Activated CD4-positive, alpha-beta T cell treated with anti-CD3 and anti-CD28 coated beads, Interleukin-2, amount 10 ng/mL, durations not matched to agents 24 days and 14 days (primary cell): ENCODE measurements at regions not wholly inside any gene's neighbourhood (a gene's known extent, or its start where the extent isn't known, plus 50 kb on each side); places are given as distances from the start of the nearest gene placed in this dataset.

Source experiments
- DNase-seq: peaks from one replicate; pipeline ENCODE4 v3.0.0; 2022
- H3K27ac Mint-ChIP-seq: one replicate; pipeline ENCODE4 v1.8.0; 2022; ENCODE audit warnings: mild to moderate bottlenecking, mixed read lengths
- H3K27me3 Mint-ChIP-seq: one replicate; pipeline ENCODE4 v1.8.0; 2022; ENCODE audit warnings: mixed read lengths
- H3K36me3 Mint-ChIP-seq: one replicate; pipeline ENCODE4 v1.8.0; 2022; ENCODE audit warnings: low read depth, mild to moderate bottlenecking, mixed read lengths
- H3K4me1 Mint-ChIP-seq: one replicate; pipeline ENCODE4 v1.8.0; 2021; ENCODE audit warnings: mixed read lengths
- H3K4me3 Mint-ChIP-seq: one replicate; pipeline ENCODE4 v1.8.0; 2022; ENCODE audit warnings: mild to moderate bottlenecking, moderate library complexity, mixed read lengths
- H3K9me3 Mint-ChIP-seq: one replicate; pipeline ENCODE4 v1.8.0; 2021; ENCODE audit warnings: mixed read lengths
- intact Hi-C: fragments of 100-400 bp; cut with micrococcal nuclease; formaldehyde crosslinking; loops from one replicate; pipeline ENCODE4 v1.15.1; 2023

- H3K9me3 Mint-ChIP-seq, result peaks cover 5% of the 10 kb centered on the region
- no peak overlapping the region for H3K27ac Mint-ChIP-seq
- intact Hi-C loops, result no loop called here
- no peak overlapping the region for H3K4me3 Mint-ChIP-seq
- peaks cover 1% of the 10 kb centered on the region for H3K27me3 Mint-ChIP-seq
- DNase-seq, result no peak
- no peaks in the 10 kb centered on the region for H3K4me1 Mint-ChIP-seq
- H3K36me3 Mint-ChIP-seq, result no peaks in the 10 kb centered on the region
These were observed 100.4 kb upstream of the PPFIA2 start for GRCh38 chr12:81859521-81859920.

GRCh38 chr12:81843599-81843998, 84.4 kb upstream of the PPFIA2 start:
- no peak overlapping the region for H3K4me3 Mint-ChIP-seq
- no peaks in the 10 kb centered on the region for H3K27me3 Mint-ChIP-seq
- no peaks in the 10 kb centered on the region for H3K4me1 Mint-ChIP-seq
- DNase-seq, result no peak
- no peaks in the 10 kb centered on the region for H3K36me3 Mint-ChIP-seq
- H3K27ac Mint-ChIP-seq, result no peak overlapping the region
- H3K9me3 Mint-ChIP-seq, result no peaks in the 10 kb centered on the region
- intact Hi-C loops, result no loop called here

- no peak for DNase-seq
- intact Hi-C loops, result no loop called here
- Mint-ChIP-seq H3K27ac (no peak overlapping the region), H3K36me3 (no peaks in the 10 kb centered on the region), H3K4me3 (no peak overlapping the region), H3K27me3 (no peaks in the 10 kb centered on the region), H3K9me3 (no peaks in the 10 kb centered on the region), H3K4me1 (peaks cover 3% of the 10 kb centered on the region)
These were observed 76.6 kb upstream of the PPFIA2 start for GRCh38 chr12:81835783-81836182.

GRCh38 chr12:81819991-81820633, 61.0 kb upstream of the PPFIA2 start:
- Mint-ChIP-seq H3K4me3 (no peak overlapping the region), H3K9me3 (no peaks in the 10 kb centered on the region), H3K36me3 (no peaks in the 10 kb centered on the region), H3K27ac (no peak overlapping the region), H3K27me3 (no peaks in the 10 kb centered on the region), H3K4me1 (peaks cover 7% of the 10 kb centered on the region)
- no peak for DNase-seq
- intact Hi-C loops, result no loop called here

- no peak for DNase-seq
- intact Hi-C loops, result no loop called here
- no peak overlapping the region for H3K27ac Mint-ChIP-seq
- H3K27me3 Mint-ChIP-seq, result peaks cover 4% of the 10 kb centered on the region
- H3K9me3 Mint-ChIP-seq, result peaks cover 6% of the 10 kb centered on the region
- H3K4me1 Mint-ChIP-seq, result peaks cover 5% of the 10 kb centered on the region
- H3K36me3 Mint-ChIP-seq, result no peaks in the 10 kb centered on the region
- no peak overlapping the region for H3K4me3 Mint-ChIP-seq
These were observed 56.5 kb upstream of the PPFIA2 start for GRCh38 chr12:81815611-81816010.

GRCh38 chr12:81811778-81812125, 52.6 kb upstream of the PPFIA2 start:
- H3K27me3 Mint-ChIP-seq, result peaks cover 4% of the 10 kb centered on the region
- intact Hi-C loops, result no loop called here
- no peak overlapping the region for H3K27ac Mint-ChIP-seq
- DNase-seq, result no peak
- H3K9me3 Mint-ChIP-seq, result peaks cover 6% of the 10 kb centered on the region
- no peaks in the 10 kb centered on the region for H3K36me3 Mint-ChIP-seq
- H3K4me3 Mint-ChIP-seq, result no peak overlapping the region
- H3K4me1 Mint-ChIP-seq, result peaks cover 8% of the 10 kb centered on the region

- DNase-seq, result no peak
- no peaks in the 10 kb centered on the region for H3K36me3 Mint-ChIP-seq
- H3K4me3 Mint-ChIP-seq, result no peak overlapping the region
- H3K4me1 Mint-ChIP-seq, result peaks cover 8% of the 10 kb centered on the region
- peaks cover 4% of the 10 kb centered on the region for H3K27me3 Mint-ChIP-seq
- no peak overlapping the region for H3K27ac Mint-ChIP-seq
- peaks cover 6% of the 10 kb centered on the region for H3K9me3 Mint-ChIP-seq
- intact Hi-C loops, result no loop called here
These were observed 52.1 kb upstream of the PPFIA2 start for GRCh38 chr12:81811061-81811777.

GRCh38 chr12:81809829-81810595, 50.9 kb upstream of the PPFIA2 start:
- H3K36me3 Mint-ChIP-seq, result no peaks in the 10 kb centered on the region
- H3K9me3 Mint-ChIP-seq, result peaks cover 6% of the 10 kb centered on the region
- DNase-seq, result no peak
- H3K27me3 Mint-ChIP-seq, result peaks cover 4% of the 10 kb centered on the region
- H3K27ac Mint-ChIP-seq, result no peak overlapping the region
- intact Hi-C loops, result loop anchor here (10.0 kb wide), 1 partner anchor 145 kb away; no protein-coding TSS in a partner anchor
- no peak overlapping the region for H3K4me3 Mint-ChIP-seq
- peaks cover 2% of the 10 kb centered on the region for H3K4me1 Mint-ChIP-seq

- Mint-ChIP-seq H3K9me3 (peaks cover 6% of the 10 kb centered on the region), H3K4me3 (no peak overlapping the region), H3K4me1 (peaks cover 2% of the 10 kb centered on the region), H3K27me3 (no peaks in the 10 kb centered on the region), H3K36me3 (no peaks in the 10 kb centered on the region), H3K27ac (no peak overlapping the region)
- no peak for DNase-seq
- intact Hi-C loops, result loop anchor here (10.0 kb wide), 1 partner anchor 146 kb away; no protein-coding TSS in a partner anchor
These were observed 50.1 kb upstream of the PPFIA2 start for GRCh38 chr12:81809113-81809777.
